ENCODE measurements at regions not wholly inside any gene's neighbourhood (a gene's known extent, or its start where the extent isn't known, plus 50 kb on each side); places are given as distances from the start of the nearest gene placed in this dataset.

DNA sequence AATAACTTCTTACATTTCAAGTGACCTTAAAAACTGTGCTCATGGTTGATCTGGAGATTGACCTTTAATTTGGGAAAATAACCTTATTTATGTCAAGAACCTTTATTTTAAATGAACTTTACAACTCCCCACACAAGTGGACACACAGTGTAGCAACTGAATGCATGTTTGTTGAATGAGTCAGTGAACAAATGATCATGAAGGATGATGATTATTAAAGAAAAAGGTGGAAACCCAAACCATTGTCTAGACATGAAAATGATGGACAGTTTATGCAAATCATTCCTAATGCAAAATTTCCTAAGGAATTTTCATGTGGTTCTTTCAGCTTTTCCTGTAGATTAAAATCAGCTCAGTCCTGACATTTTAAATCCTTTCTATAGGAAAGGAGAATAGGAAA lies 439.8 kb upstream of the RUNX1 start:
- H3K9me3 ChIP-seq = no peaks in the 10 kb centered on the region
- H3K4me3 ChIP-seq = no peak overlapping the region
- TF ChIP-seq, protein P1, sequence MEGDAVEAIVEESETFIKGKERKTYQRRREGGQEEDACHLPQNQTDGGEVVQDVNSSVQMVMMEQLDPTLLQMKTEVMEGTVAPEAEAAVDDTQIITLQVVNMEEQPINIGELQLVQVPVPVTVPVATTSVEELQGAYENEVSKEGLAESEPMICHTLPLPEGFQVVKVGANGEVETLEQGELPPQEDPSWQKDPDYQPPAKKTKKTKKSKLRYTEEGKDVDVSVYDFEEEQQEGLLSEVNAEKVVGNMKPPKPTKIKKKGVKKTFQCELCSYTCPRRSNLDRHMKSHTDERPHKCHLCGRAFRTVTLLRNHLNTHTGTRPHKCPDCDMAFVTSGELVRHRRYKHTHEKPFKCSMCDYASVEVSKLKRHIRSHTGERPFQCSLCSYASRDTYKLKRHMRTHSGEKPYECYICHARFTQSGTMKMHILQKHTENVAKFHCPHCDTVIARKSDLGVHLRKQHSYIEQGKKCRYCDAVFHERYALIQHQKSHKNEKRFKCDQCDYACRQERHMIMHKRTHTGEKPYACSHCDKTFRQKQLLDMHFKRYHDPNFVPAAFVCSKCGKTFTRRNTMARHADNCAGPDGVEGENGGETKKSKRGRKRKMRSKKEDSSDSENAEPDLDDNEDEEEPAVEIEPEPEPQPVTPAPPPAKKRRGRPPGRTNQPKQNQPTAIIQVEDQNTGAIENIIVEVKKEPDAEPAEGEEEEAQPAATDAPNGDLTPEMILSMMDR (IDR thresholded peaks at IDR 0.05) = no peak
- no peak for TF ChIP-seq POLR2A (IDR thresholded peaks at IDR 0.05)
- H3K36me3 ChIP-seq = no peaks in the 10 kb centered on the region
- ATAC-seq (no peak), DNase-seq (no peak)
- no peaks in the 10 kb centered on the region for H3K27me3 ChIP-seq
- H3K27ac ChIP-seq = no peak overlapping the region
- H3K4me1 ChIP-seq = no peaks in the 10 kb centered on the region
- intact Hi-C loops (cut with DNase I) = no loop called here

DNA sequence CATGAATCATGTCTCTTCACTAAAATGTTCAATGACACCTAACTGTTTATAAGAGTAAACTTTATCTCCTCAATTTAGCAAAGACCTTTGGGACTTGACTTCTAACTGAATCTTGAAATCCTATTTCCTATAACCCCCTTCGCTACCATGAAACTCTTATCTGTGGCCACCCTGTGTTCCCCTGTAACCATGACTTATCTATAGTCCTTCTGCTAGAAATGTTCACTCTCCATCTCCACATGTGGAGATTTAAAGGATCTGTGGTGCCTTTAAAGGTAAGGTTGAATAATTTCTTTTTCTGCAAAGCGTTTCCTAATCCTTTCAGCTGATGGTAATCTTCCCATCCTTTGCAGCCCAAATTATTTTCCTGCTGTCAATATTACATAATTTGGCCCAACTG lies 436.3 kb upstream of the RUNX1 start:
- Histone ChIP-seq H3K4me1 (no peaks in the 10 kb centered on the region), H3K9me3 (no peaks in the 10 kb centered on the region), H3K36me3 (no peaks in the 10 kb centered on the region), H3K27ac (no peak overlapping the region), H3K4me3 (no peak overlapping the region), H3K27me3 (peaks cover 0 to 6% of the 10 kb centered on the region in 2 donors)
- TF ChIP-seq, protein P1 (IDR thresholded peaks at IDR 0.05) = no peak
- TF ChIP-seq POLR2A (IDR thresholded peaks at IDR 0.05) = no peak
- no peak for DNase-seq
- no peak for ATAC-seq
- 38% methylated on average over 2 of the region's 2 CpGs for WGBS (ENCODE audit: insufficient coverage, low coverage, low lambda C conversion rate, missing lambda C conversion rate)
- intact Hi-C loops (cut with DNase I) = no loop called here

DNA sequence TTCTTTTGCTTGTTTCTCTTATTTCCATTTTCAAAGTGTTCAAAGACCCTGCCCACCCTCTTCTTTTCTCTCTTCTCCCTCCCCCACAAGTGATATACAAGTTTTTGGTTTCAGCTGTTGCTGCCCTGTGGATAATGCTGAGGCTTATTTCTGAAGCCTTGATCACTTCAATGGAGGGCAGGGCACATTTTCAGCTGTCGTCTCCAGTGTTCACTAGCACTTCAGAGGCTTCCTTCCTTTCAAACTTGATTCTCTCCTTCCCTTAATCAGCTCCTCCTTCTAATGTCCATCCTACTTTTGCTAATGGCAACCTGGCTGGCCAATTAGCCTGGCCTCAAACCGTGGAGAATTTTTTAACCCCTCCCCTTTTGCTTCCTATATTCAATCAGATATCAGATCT lies 435.7 kb upstream of the RUNX1 start:
- DNase-seq (no peak), ATAC-seq (no peak)
- intact Hi-C loops (cut with DNase I) = no loop called here
- Histone ChIP-seq H3K9me3 (no peaks in the 10 kb centered on the region), H3K4me3 (no peak overlapping the region), H3K36me3 (no peaks in the 10 kb centered on the region), H3K27ac (no peak overlapping the region), H3K27me3 (peaks cover 0 to 6% of the 10 kb centered on the region in 2 donors), H3K4me1 (no peaks in the 10 kb centered on the region)
- WGBS (ENCODE audit: insufficient coverage, low coverage, low lambda C conversion rate, missing lambda C conversion rate) = 49% methylated on average over 2 of the region's 2 CpGs
- TF ChIP-seq, protein P1 (IDR thresholded peaks at IDR 0.05) = no peak
- no peak for TF ChIP-seq POLR2A (IDR thresholded peaks at IDR 0.05)

DNA sequence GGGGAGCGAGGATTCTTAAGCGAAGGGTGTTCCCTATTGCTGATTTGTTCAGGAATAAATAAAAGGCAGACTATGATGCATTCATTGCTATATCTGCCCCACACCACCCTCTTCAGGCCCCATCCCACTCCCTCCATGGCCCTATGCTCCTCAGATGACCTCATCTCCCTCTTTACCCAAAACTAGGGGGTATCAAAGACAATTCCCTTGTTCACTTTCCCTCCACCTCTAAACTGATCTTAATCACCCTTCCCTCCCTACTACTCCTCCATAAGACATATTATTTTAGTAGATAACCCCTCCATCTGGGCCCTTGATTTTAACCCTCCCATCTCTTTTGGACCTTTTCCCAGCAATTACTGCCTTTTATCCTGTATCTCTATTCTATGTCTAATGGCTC lies 434.9 kb upstream of the RUNX1 start:
- Histone ChIP-seq H3K4me3 (no peak overlapping the region), H3K4me1 (no peaks in the 10 kb centered on the region), H3K27me3 (peaks cover 0 to 6% of the 10 kb centered on the region in 2 donors), H3K27ac (no peak overlapping the region), H3K36me3 (no peaks in the 10 kb centered on the region), H3K9me3 (no peaks in the 10 kb centered on the region)
- no peak for ATAC-seq
- 91% methylated on average over 2 of the region's 2 CpGs for WGBS (ENCODE audit: insufficient coverage, low coverage, low lambda C conversion rate, missing lambda C conversion rate)
- DNase-seq = no peak
- intact Hi-C loops (cut with DNase I) = no loop called here
- TF ChIP-seq, protein P1 (IDR thresholded peaks at IDR 0.05) = no peak
- no peak for TF ChIP-seq POLR2A (IDR thresholded peaks at IDR 0.05)
